ENCODE measurements at regions not wholly inside any gene's neighbourhood (a gene's known extent, or its start where the extent isn't known, plus 50 kb on each side); places are given as distances from the start of the nearest gene placed in this dataset.
"Not testable (repeated sequence)": the region's sequence is repeated elsewhere in the genome, so short reads cannot be mapped to it uniquely, and the experiment has no call there.

GRCh38 chr1:219724440-219724839 is 111.5 kb upstream of the ZC3H11B start:
- TF ChIP-seq JUND (IDR thresholded peaks at IDR 0.05; ENCODE audit: low read depth), result no peak
- in situ Hi-C loops (cut with HindIII; ENCODE audit: low pct_unique_long_range_greater_than_20kb, low sequenced_read_pairs), result no loop called here

GRCh38 chr1:219717536-219717935 is 104.6 kb upstream of the ZC3H11B start:
- in situ Hi-C loops (cut with HindIII; ENCODE audit: low pct_unique_long_range_greater_than_20kb, low sequenced_read_pairs), result no loop called here
- DNase-seq (ENCODE audit: low read depth in 1 of 2, low spot score in 1 of 2), result no peak
- no peak for TF ChIP-seq JUND (IDR thresholded peaks at IDR 0.05; ENCODE audit: low read depth)

More at GRCh38 chr1:219724440-219724839, 111.5 kb upstream of the ZC3H11B start:
- no peak for DNase-seq (ENCODE audit: low read depth in 1 of 2, low spot score in 1 of 2)

GRCh38 chr1:219716611-219717114 is 103.8 kb upstream of the ZC3H11B start:
- in situ Hi-C loops (cut with HindIII; ENCODE audit: low pct_unique_long_range_greater_than_20kb, low sequenced_read_pairs), result no loop called here
- DNase-seq (ENCODE audit: low read depth in 1 of 2, low spot score in 1 of 2), result no peak
- no peak for TF ChIP-seq JUND (IDR thresholded peaks at IDR 0.05; ENCODE audit: low read depth)

- TF ChIP-seq JUND (IDR thresholded peaks at IDR 0.05; ENCODE audit: low read depth), result no peak
- DNase-seq (ENCODE audit: low read depth in 1 of 2, low spot score in 1 of 2), result no peak
- in situ Hi-C loops (cut with HindIII; ENCODE audit: low pct_unique_long_range_greater_than_20kb, low sequenced_read_pairs), result no loop called here
These were observed 101.1 kb upstream of the ZC3H11B start for GRCh38 chr1:219713981-219714381.

GRCh38 chr1:219712506-219712905 is 99.6 kb upstream of the ZC3H11B start:
- no peak for DNase-seq (ENCODE audit: low read depth in 1 of 2, low spot score in 1 of 2)
- in situ Hi-C loops (cut with HindIII; ENCODE audit: low pct_unique_long_range_greater_than_20kb, low sequenced_read_pairs), result no loop called here
- no peak for TF ChIP-seq JUND (IDR thresholded peaks at IDR 0.05; ENCODE audit: low read depth)

- in situ Hi-C loops (cut with HindIII; ENCODE audit: low pct_unique_long_range_greater_than_20kb, low sequenced_read_pairs), result no loop called here
- peak in 1 of 2 experiments; percentile 35 for DNase-seq (ENCODE audit: low read depth in 1 of 2, low spot score in 1 of 2)
- no peak for TF ChIP-seq JUND (IDR thresholded peaks at IDR 0.05; ENCODE audit: low read depth)
These were observed 97.8 kb upstream of the ZC3H11B start for GRCh38 chr1:219710529-219711194.

- DNase-seq (ENCODE audit: low read depth in 1 of 2, low spot score in 1 of 2), result no peak
- in situ Hi-C loops (cut with HindIII; ENCODE audit: low pct_unique_long_range_greater_than_20kb, low sequenced_read_pairs), result no loop called here
- no peak for TF ChIP-seq JUND (IDR thresholded peaks at IDR 0.05; ENCODE audit: low read depth)
These were observed 96.1 kb upstream of the ZC3H11B start for GRCh38 chr1:219708919-219709543.

GRCh38 chr1:219707885-219708284 is 95.0 kb upstream of the ZC3H11B start:
- DNase-seq (ENCODE audit: low read depth in 1 of 2, low spot score in 1 of 2); in situ Hi-C loops (cut with HindIII; ENCODE audit: low pct_unique_long_range_greater_than_20kb, low sequenced_read_pairs): not testable (repeated sequence)

- DNase-seq (ENCODE audit: low read depth in 1 of 2, low spot score in 1 of 2); in situ Hi-C loops (cut with HindIII; ENCODE audit: low pct_unique_long_range_greater_than_20kb, low sequenced_read_pairs): not testable (repeated sequence)
These were observed 91.4 kb upstream of the ZC3H11B start for GRCh38 chr1:219704331-219704730.

- no peak for TF ChIP-seq JUND (IDR thresholded peaks at IDR 0.05; ENCODE audit: low read depth)
- in situ Hi-C loops (cut with HindIII; ENCODE audit: low pct_unique_long_range_greater_than_20kb, low sequenced_read_pairs), result no loop called here
- no peak for DNase-seq (ENCODE audit: low read depth in 1 of 2, low spot score in 1 of 2)
These were observed 90.4 kb upstream of the ZC3H11B start for GRCh38 chr1:219703368-219703639.

- no peak for TF ChIP-seq JUND (IDR thresholded peaks at IDR 0.05; ENCODE audit: low read depth)
- in situ Hi-C loops (cut with HindIII; ENCODE audit: low pct_unique_long_range_greater_than_20kb, low sequenced_read_pairs), result no loop called here
- no peak for DNase-seq (ENCODE audit: low read depth in 1 of 2, low spot score in 1 of 2)
These were observed 88.6 kb upstream of the ZC3H11B start for GRCh38 chr1:219701476-219701875.

GRCh38 chr1:219699870-219700269 is 87.0 kb upstream of the ZC3H11B start:
- no peak for TF ChIP-seq JUND (IDR thresholded peaks at IDR 0.05; ENCODE audit: low read depth)
- in situ Hi-C loops (cut with HindIII; ENCODE audit: low pct_unique_long_range_greater_than_20kb, low sequenced_read_pairs), result no loop called here
- no peak for DNase-seq (ENCODE audit: low read depth in 1 of 2, low spot score in 1 of 2)

- TF ChIP-seq JUND (IDR thresholded peaks at IDR 0.05; ENCODE audit: low read depth), result no peak
- no peak for DNase-seq (ENCODE audit: low read depth in 1 of 2, low spot score in 1 of 2)
- in situ Hi-C loops (cut with HindIII; ENCODE audit: low pct_unique_long_range_greater_than_20kb, low sequenced_read_pairs), result no loop called here
These were observed 84.8 kb upstream of the ZC3H11B start for GRCh38 chr1:219697682-219698081.

GRCh38 chr1:219692981-219693380 is 80.1 kb upstream of the ZC3H11B start:
- no peak for TF ChIP-seq JUND (IDR thresholded peaks at IDR 0.05; ENCODE audit: low read depth)
- DNase-seq (ENCODE audit: low read depth in 1 of 2, low spot score in 1 of 2), result no peak
- in situ Hi-C loops (cut with HindIII; ENCODE audit: low pct_unique_long_range_greater_than_20kb, low sequenced_read_pairs), result no loop called here
